Esophagus squamous epithelium (tissue), 5 donors: ENCODE measurements at regions not wholly inside any gene's neighbourhood (a gene's known extent, or its start where the extent isn't known, plus 50 kb on each side); places are given as distances from the start of the nearest gene placed in this dataset.
A peak's percentile ranks its signal among the peaks of the same experiment; 100 is the strongest.

Experiments used
- DNase-seq: peaks from one replicate; lab custom pipeline; 2025; lab: John Stamatoyannopoulos, UW
- H3K27ac ChIP-seq, 4 donors: fragments of 200-600 bp; sonication (generic); one replicate each; pipeline ENCODE4 v1.5.1; 2016 to 2019; ENCODE audit warnings: mild to moderate bottlenecking in 1 of 4
- H3K27me3 ChIP-seq, 4 donors: fragments of 200-600 bp; sonication (generic); 1 replicate in 3 of 4; 2 replicates in 1 of 4; pipeline versions ENCODE4 v1.5.1 to v1.6.0; 2017 to 2021; ENCODE audit warnings: antibody characterized with exemption in 1 of 4
- H3K36me3 ChIP-seq, 3 donors: fragments of 200-600 bp; sonication (generic); one replicate each; pipeline ENCODE4 v1.5.1; 2016 to 2019
- H3K4me1 ChIP-seq, 3 donors: fragments of 200-600 bp; sonication (generic); one replicate each; pipeline ENCODE4 v1.5.1; 2017 to 2019
- H3K4me3 ChIP-seq, 4 donors: fragments of 200-600 bp; sonication (generic); 1 replicate in 3 of 4; 2 replicates in 1 of 4; pipeline ENCODE4 v1.5.1; 2016 to 2019; ENCODE audit warnings: mild to moderate bottlenecking in 2 of 4, moderate library complexity in 1 of 4
- H3K9me3 ChIP-seq, 3 donors: fragments of 200-600 bp; sonication (generic); one replicate each; pipeline ENCODE4 v1.5.1; 2016 to 2019
- POLR2A ChIP-seq, 4 donors: fragments of 450-650 bp; IDR thresholded peaks; one replicate each; pipeline ENCODE4 v1.6.1; 2017; ENCODE audit warnings: antibody characterized with exemption in 4 of 4, mild to moderate bottlenecking in 4 of 4, moderate library complexity in 3 of 4
- WGBS, 2 donors: methylation state at CpG; one replicate each; pipeline ENCODE4 v1.1.5; 2018; 5-methylcytosine and 5-hydroxymethylcytosine counted together
- intact Hi-C: fragments of 100-400 bp; cut with DNase I; formaldehyde crosslinking; loops from one replicate; pipeline ENCODE4 v1.15.0; 2022
- TF ChIP-seq, protein P1 (sequence below), 6 experiments: fragments of 450-650 bp in 4 of 6; fragments of 200-600 bp in 2 of 6; sonication (generic) in 2 of 6; IDR thresholded peaks; one replicate each; pipeline ENCODE4 v1.5.1; 2016 to 2019; ENCODE audit warnings: antibody characterized with exemption in 6 of 6, mild to moderate bottlenecking in 4 of 6, moderate library complexity in 4 of 6
- donor health status: DM: yes; HTN: yes; CAD: no.

DNA sequence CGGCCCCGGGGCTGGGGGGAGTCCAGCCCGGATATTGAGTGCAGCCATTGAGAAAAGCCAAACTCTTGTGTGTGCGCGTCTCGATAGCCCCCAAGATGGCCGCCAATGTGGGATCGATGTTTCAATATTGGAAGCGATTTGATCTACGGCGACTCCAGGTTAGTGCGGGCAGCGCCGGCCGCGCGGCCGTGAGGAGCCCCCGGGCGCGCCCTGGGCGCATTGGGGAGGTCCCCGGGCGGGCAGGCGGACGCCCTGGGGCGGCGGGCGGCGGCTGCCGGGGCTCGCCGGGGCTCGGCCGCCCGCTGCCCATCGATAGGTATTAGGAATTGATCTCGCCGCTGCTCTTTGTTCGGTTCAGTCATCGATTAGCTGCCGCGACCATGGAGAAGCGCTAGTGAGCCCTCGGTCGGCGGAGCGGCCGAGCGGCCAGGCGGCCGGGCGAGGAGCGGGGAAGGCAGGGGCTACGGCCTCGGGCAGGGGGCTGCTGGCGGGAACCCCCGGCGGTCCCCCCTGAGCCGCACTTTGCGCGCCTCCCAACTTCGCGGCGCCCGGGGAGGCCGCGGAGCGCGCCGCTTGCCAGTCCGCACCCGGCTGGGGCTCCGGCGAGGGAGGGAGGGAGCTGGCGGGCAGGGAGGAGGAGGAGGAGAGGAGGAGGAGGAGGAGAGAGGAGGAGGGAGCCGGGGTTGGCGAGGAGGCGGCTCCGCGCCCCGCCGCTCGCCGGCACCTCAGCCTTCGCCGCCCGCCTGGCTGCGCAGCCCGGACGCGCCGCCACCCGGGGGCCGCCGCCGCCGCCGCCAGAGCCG, 113.9 kb upstream of the MYL2 start, which contains the start of gene CUX2:
TSS of gene CUX2 (plus strand) at position 83 of the 803 bp plus-strand sequence.
- TF ChIP-seq, protein P1, sequence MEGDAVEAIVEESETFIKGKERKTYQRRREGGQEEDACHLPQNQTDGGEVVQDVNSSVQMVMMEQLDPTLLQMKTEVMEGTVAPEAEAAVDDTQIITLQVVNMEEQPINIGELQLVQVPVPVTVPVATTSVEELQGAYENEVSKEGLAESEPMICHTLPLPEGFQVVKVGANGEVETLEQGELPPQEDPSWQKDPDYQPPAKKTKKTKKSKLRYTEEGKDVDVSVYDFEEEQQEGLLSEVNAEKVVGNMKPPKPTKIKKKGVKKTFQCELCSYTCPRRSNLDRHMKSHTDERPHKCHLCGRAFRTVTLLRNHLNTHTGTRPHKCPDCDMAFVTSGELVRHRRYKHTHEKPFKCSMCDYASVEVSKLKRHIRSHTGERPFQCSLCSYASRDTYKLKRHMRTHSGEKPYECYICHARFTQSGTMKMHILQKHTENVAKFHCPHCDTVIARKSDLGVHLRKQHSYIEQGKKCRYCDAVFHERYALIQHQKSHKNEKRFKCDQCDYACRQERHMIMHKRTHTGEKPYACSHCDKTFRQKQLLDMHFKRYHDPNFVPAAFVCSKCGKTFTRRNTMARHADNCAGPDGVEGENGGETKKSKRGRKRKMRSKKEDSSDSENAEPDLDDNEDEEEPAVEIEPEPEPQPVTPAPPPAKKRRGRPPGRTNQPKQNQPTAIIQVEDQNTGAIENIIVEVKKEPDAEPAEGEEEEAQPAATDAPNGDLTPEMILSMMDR (IDR thresholded peaks at IDR 0.05), result no peak
- H3K27me3 ChIP-seq, result peaks cover 7 to 100% (median 29%) of the 10 kb centered on the region in 4 donors
- no peaks in the 10 kb centered on the region for H3K9me3 ChIP-seq
- no peak within 1 kb of the TSS for H3K27ac ChIP-seq
- peak within 1 kb of the TSS in 3 of 4 donors; percentile 8 to 49 (median 37) for H3K4me3 ChIP-seq
- WGBS, 2 donors, result 0% methylated on average over 24 of the region's 100 CpGs; no CpG with 5 or more reads in 1 of the 2 donors
- peaks cover 0 to 40% (median 13%) of the 10 kb centered on the region in 3 donors for H3K4me1 ChIP-seq
- no peak for DNase-seq
- intact Hi-C loops, result no loop called here
- H3K36me3 ChIP-seq, result no peaks in the 10 kb centered on the region

DNA sequence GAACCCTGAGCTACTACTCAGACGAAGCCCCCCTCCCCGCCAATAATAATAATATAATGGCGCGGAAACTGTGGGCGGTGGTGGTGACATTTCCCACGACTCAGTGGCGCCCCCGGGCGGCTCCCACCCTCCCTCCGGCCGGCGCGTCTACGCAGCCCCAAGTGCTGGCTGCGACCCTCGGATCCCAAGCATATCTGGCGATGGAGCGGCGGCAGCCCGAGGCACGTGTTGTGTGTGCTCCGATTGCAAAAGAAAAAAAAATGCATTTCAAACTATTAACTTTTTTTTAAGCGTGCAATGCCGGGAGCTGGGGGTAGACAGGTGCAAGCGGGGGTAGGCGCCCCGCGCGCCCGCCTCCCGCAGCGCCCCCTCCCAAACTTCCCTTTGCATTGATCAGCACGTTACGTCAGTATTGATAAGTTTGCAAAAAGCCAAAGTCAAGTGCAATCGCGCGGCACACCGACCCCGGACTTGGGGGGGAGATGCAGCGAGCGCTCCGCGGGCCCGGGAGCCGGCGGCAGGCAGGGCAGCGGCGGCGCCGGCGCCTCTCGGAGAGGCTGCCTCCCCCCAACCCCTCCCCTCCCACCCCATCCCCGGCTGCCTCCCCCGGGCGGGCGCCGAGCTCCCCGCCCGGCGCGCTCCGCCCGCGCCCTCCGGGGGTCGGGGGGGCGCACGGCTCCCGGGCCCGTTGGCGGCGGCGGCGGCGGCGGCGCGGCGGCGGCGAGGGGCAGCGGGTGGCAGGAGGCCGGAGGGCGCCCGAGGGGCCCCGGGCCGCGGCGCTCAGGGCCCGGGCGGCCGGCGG, 113.1 kb upstream of the MYL2 start:
- no peak for DNase-seq
- Histone ChIP-seq H3K27ac (no peak overlapping the region), H3K4me3 (peak overlapping the region in 2 of 4 donors; percentile 35 to 37), H3K9me3 (no peaks in the 10 kb centered on the region), H3K36me3 (no peaks in the 10 kb centered on the region), H3K4me1 (peaks cover 0 to 40% (median 13%) of the 10 kb centered on the region in 3 donors), H3K27me3 (peaks cover 7 to 100% (median 29%) of the 10 kb centered on the region in 4 donors)
- 1% methylated on average over 19 to 37 of the region's 93 CpGs for WGBS, 2 donors
- TF ChIP-seq POLR2A (IDR thresholded peaks at IDR 0.05), result no peak
- TF ChIP-seq, protein P1 (IDR thresholded peaks at IDR 0.05), result peak in 1 of 6 experiments; percentile 15
- intact Hi-C loops, result no loop called here

DNA sequence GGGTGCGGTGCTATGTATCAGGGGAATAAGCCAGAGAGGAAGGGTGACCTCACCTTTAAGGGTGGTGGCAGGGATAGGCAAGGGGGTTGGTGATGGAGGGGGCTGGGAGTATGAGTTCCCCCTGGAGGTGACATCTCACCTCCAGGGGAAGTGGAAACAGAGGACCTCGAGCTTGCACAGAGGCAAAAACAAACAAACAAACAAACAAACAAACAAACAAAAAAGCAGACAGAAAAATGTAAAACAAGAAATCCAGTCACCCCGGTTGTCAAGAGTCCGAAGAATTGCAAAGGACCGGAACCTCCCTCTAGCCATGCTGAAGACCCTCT, 112.2 kb upstream of the MYL2 start:
- intact Hi-C loops, result no loop called here
- no peak for DNase-seq
- Histone ChIP-seq H3K9me3 (no peaks in the 10 kb centered on the region), H3K36me3 (no peaks in the 10 kb centered on the region), H3K4me1 (peaks cover 0 to 40% (median 13%) of the 10 kb centered on the region in 3 donors), H3K4me3 (no peak overlapping the region), H3K27ac (no peak overlapping the region), H3K27me3 (peaks cover 7 to 100% (median 26%) of the 10 kb centered on the region in 4 donors)
- TF ChIP-seq POLR2A (IDR thresholded peaks at IDR 0.05), result no peak
- WGBS, 2 donors, result 24 to 37% methylated on average over 5 of the region's 5 CpGs

DNA sequence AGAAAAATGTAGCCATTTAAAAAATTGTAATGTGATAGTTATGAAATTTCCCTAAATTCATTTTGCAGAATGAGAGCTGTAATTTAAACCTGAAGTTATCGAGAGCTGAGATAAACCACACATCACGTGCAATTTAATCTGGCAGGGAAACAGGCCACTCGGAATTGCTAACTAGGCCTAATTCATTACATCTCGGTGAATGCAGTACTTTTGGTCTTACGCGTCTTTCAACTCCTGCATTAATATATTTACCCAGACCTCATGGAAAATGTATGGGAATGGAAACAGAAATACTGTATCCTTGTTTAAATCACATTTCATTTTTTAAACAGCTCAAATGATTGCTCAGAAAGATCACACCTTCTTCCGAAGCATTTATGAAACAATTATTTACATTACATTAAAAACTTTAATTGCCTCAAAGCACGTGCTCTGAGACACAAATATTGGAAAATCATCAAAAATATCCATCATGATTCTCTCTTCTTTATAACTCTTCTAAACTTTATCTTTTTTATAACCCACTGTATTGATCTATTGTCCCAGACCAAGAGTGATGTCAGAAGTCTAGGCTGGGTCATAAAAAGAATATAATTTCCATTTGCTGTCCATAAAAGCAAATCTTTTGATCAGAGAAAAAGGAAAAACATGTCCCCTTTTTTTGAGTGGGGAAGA, 111.7 kb upstream of the MYL2 start:
- H3K27me3 ChIP-seq, result peaks cover 7 to 100% (median 23%) of the 10 kb centered on the region in 4 donors
- WGBS, 2 donors, result 76 to 79% methylated on average over 8 of the region's 8 CpGs
- H3K4me1 ChIP-seq, result peaks cover 0 to 37% (median 13%) of the 10 kb centered on the region in 3 donors

DNA sequence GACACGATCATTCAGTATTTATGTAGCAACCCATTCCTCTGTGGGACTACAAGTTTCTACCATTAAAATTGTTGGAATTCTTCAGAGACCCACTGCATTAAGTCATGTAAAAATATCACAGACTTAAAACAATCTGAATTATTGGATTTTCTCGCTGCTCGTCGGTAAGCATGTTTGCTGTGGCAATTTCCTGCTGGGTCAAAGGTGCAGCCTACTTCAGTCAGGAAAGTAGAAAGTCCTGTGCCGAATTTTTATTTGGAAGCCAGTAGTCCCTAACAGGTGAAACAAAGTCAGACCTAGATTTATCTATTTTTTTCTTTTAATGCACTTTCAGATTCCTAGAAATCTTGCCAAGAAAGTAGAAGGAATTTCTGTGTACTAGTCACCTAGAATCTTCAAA, 110.4 kb upstream of the MYL2 start:
- no peak overlapping the region for H3K4me3 ChIP-seq
- intact Hi-C loops, result no loop called here
- no peak overlapping the region for H3K27ac ChIP-seq
- no peaks in the 10 kb centered on the region for H3K36me3 ChIP-seq
- 52 to 54% methylated on average over 5 of the region's 5 CpGs for WGBS, 2 donors
- H3K4me1 ChIP-seq, result peaks cover 0 to 28% (median 10%) of the 10 kb centered on the region in 3 donors
- H3K9me3 ChIP-seq, result no peaks in the 10 kb centered on the region
- TF ChIP-seq, protein P1 (IDR thresholded peaks at IDR 0.05), result no peak
- TF ChIP-seq POLR2A (IDR thresholded peaks at IDR 0.05), result no peak
- peaks cover 7 to 99% (median 18%) of the 10 kb centered on the region in 4 donors for H3K27me3 ChIP-seq
- DNase-seq, result no peak

More for the DNA sequence above, 111.7 kb upstream of the MYL2 start:
- H3K27ac ChIP-seq, result no peak overlapping the region
- no peaks in the 10 kb centered on the region for H3K9me3 ChIP-seq
- TF ChIP-seq, protein P1 (IDR thresholded peaks at IDR 0.05), result no peak
- TF ChIP-seq POLR2A (IDR thresholded peaks at IDR 0.05), result no peak
- intact Hi-C loops, result no loop called here
- DNase-seq, result no peak
- no peaks in the 10 kb centered on the region for H3K36me3 ChIP-seq
- no peak overlapping the region for H3K4me3 ChIP-seq
